NB4 (cell line): ENCODE measurements at regions not wholly inside any gene's neighbourhood (a gene's known extent, or its start where the extent isn't known, plus 50 kb on each side); places are given as distances from the start of the nearest gene placed in this dataset.

Experiments used
- DNase-seq: peaks from one replicate; pipeline ENCODE4 v3.0.0; 2010; ENCODE audit warnings: low read depth
- H3K4me3 ChIP-seq: one replicate; pipeline ENCODE4 v1.5.1; 2011; ENCODE audit warnings: mild to moderate bottlenecking, low read depth, low read length, moderate library complexity
- MYC ChIP-seq: IDR thresholded peaks from 2 replicates; pipeline ENCODE4 v1.6.1; 2011; ENCODE audit warnings: low read depth, low read length
- POLR2A ChIP-seq: IDR thresholded peaks from 2 replicates; pipeline ENCODE4 v1.6.1; 2011; ENCODE audit warnings: mild to moderate bottlenecking; ENCODE audit not compliant: insufficient read length; ENCODE audit errors: extremely low read depth
- TF ChIP-seq, protein P1 (sequence below): IDR thresholded peaks from one replicate; pipeline ENCODE4 v1.5.1; 2012; ENCODE audit warnings: low read depth, low read length
- TF ChIP-seq, protein P2 (sequence below): IDR thresholded peaks from 2 replicates; pipeline ENCODE4 v1.6.1; 2011; ENCODE audit warnings: low read depth, low read length

DNA sequence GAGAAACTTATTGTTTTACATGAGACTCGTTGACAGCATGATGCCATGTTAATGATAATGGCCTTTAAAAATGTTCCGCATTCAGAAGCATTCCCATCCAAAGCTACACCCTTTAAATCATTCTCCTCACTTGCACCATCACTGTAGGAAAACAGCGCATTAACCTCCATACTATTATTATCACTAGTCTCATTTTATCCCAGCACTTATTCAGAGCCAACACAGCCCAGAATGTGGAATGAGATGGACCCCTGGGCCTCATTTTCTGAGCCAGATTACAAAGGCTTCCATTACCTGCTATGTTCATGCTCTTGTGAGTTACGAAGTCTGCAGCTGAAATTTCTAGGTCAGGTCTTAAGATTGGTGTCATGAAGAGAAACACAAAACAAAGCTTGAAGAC, 159.4 kb downstream of the HS3ST3A1 start:
- no peak for DNase-seq
- H3K4me3 ChIP-seq = no peak overlapping the region
- TF ChIP-seq, protein P1, sequence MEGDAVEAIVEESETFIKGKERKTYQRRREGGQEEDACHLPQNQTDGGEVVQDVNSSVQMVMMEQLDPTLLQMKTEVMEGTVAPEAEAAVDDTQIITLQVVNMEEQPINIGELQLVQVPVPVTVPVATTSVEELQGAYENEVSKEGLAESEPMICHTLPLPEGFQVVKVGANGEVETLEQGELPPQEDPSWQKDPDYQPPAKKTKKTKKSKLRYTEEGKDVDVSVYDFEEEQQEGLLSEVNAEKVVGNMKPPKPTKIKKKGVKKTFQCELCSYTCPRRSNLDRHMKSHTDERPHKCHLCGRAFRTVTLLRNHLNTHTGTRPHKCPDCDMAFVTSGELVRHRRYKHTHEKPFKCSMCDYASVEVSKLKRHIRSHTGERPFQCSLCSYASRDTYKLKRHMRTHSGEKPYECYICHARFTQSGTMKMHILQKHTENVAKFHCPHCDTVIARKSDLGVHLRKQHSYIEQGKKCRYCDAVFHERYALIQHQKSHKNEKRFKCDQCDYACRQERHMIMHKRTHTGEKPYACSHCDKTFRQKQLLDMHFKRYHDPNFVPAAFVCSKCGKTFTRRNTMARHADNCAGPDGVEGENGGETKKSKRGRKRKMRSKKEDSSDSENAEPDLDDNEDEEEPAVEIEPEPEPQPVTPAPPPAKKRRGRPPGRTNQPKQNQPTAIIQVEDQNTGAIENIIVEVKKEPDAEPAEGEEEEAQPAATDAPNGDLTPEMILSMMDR = no peak
- no peak for TF ChIP-seq POLR2A
- no peak for TF ChIP-seq MYC
- TF ChIP-seq, protein P2, sequence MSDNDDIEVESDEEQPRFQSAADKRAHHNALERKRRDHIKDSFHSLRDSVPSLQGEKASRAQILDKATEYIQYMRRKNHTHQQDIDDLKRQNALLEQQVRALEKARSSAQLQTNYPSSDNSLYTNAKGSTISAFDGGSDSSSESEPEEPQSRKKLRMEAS = no peak

DNA sequence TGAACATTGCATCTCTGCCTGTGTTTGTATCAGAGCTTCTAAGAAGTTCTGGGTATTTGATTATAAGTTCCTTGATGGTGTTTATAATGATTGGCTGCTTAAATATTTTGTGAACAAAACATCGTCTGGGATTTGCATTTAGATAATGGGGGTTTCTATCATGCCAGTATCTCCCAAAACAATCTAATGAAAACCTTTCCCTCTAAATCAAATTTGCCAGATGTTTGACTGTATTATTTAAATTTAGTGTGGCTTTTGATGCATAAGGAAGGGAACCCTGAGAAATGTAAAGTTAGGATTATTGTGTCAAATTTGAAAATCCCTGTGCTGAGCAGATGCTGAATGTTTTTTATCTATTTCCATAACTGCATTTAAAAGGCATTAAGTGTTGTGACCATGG, 159.9 kb downstream of the HS3ST3A1 start:
- no peak for TF ChIP-seq MYC
- TF ChIP-seq, protein P2 = no peak
- TF ChIP-seq, protein P1 = no peak
- TF ChIP-seq POLR2A = no peak
- H3K4me3 ChIP-seq = no peak overlapping the region
- no peak for DNase-seq

DNA sequence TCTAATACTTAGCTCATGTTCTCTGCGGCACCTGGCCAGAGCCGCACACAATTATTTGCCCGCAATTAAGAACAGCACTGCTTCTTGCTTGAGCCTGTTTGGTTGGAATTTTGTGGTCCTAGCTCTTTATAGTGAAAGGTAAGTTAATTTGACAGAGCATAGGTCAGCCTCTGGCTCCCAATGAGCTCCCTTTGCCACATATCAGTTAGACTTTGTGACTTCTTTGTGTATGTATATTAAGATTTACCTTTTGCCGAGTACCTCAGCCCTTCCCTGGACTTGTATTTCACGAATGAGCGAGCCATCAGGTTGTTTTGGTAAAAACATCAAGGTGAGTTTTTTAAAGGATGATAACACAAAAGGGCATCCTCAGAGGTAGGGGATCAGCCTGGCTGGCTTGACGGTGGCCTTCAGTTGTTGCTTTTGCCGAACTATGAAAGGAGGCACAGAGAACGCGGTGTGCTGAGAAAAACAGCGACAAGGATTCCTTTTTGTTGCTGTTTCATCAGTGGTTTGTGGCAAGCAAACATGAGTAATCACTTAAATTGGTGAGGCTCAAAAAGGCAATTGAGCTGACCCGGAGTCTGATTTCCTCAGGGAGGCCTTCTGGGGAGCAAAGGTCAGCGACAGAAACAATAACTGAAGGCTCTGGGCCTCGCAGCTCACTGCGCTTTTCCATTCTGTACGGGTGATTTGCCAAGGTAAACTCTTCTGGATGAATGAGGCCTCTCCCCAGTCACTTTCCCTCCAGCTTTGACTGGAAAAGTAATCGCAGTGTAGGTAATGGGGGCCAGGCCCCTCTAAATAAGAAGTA, 163.6 kb downstream of the HS3ST3A1 start:
- peak; percentile 13 for DNase-seq
- TF ChIP-seq, protein P1 = no peak
- TF ChIP-seq, protein P2 = no peak
- TF ChIP-seq POLR2A (no peak), MYC (no peak)
- no peak overlapping the region for H3K4me3 ChIP-seq

DNA sequence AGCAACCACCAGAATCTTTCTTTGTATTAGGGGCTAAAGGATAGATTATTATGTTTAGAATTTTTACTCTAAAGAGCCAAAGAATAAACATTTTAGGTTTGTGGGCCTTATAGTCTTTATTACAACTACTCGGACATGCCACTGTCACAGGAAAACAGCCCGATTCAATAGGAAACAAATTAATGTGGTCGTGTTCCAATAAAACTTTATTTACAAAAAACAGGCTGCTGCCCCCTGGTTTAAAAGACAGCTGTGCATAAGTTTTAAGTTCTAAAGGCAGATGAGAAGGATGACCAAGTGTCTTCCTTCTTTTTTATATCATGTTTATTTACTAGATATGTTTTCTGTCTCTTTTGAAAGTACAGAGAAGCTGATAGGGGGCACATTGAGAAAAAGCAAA, 166.5 kb downstream of the HS3ST3A1 start:
- DNase-seq = no peak
- H3K4me3 ChIP-seq = no peak overlapping the region
- TF ChIP-seq POLR2A (no peak), MYC (no peak)
- TF ChIP-seq, protein P2 = no peak
- TF ChIP-seq, protein P1 = no peak

DNA sequence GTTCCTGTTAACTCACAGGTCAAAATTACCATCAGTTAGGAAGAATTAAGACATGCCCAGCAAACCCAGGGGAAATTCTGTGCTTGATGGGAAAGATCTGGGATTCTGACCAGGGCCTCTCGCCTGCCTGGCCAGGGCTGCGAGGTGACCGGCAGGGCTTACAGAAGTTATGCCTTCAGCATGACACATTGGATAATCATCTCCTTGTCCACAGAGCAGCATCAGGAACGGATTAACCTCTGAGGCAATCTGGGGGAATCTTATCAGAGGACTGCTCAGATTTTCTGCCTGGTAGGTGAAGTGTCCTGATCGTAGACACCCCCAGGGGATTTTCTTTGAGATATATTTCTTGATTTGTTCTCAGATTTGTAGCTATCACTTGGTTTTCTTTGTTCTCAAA, 172.5 kb downstream of the HS3ST3A1 start:
- TF ChIP-seq, protein P1 = no peak
- no peak for TF ChIP-seq POLR2A
- TF ChIP-seq, protein P2 = no peak
- no peak for TF ChIP-seq MYC
- no peak for DNase-seq
- H3K4me3 ChIP-seq = no peak overlapping the region
